ENCODE measurements at regions not wholly inside any gene's neighbourhood (a gene's known extent, or its start where the extent isn't known, plus 50 kb on each side); places are given as distances from the start of the nearest gene placed in this dataset.

GRCh38 chr1:79131626-79132025 is 125.1 kb upstream of the ADGRL4 start:
- no peak overlapping the region for H4K8ac ChIP-seq (ENCODE audit: extremely low read depth, insufficient read depth, low read length)
- H3K9ac ChIP-seq (replicated peaks in 1 of 4; ENCODE audit: extremely low read depth in 1 of 4, low read depth in 3 of 4, low read length in 3 of 4): no peak overlapping the region
- no peak overlapping the region for H2BK20ac ChIP-seq (ENCODE audit: low read length)
- no peak overlapping the region for H3K4ac ChIP-seq (replicated peaks; ENCODE audit: insufficient read length, low read depth, low read length)
- H3K18ac ChIP-seq (ENCODE audit: extremely low read depth, low read length): no peak overlapping the region
- no peaks in the 10 kb centered on the region for H3K23me2 ChIP-seq (ENCODE audit: low read depth, low read length)
- no peak overlapping the region for H2AK5ac ChIP-seq (ENCODE audit: low read depth, low read length)
- no peak overlapping the region for H2BK15ac ChIP-seq (ENCODE audit: low read length)
- no peaks in the 10 kb centered on the region for H4K20me1 ChIP-seq (replicated peaks in 1 of 2; ENCODE audit: control insufficient read depth in 1 of 2, insufficient read depth in 2 of 2, low read length in 2 of 2)
- ChIA-PET POLR2A (ENCODE audit: partially characterized antibody) (no interaction called here), CTCF (ENCODE audit: partially characterized antibody) (interaction anchor here (0.6 kb wide), 1 partner anchor 23 kb away, joined by 3 read pairs; no protein-coding TSS in a partner anchor)
- no peak overlapping the region for H2BK12ac ChIP-seq (ENCODE audit: low read depth, low read length)
- no peak overlapping the region for H4K91ac ChIP-seq (replicated peaks; ENCODE audit: insufficient read length, low read length)
- no peak overlapping the region for H3K14ac ChIP-seq (ENCODE audit: insufficient read length)
- H3K23ac ChIP-seq (ENCODE audit: insufficient read length): no peak overlapping the region
- H3K9me3 ChIP-seq (ENCODE audit: insufficient read depth in 2 of 2, low read depth in 1 of 2, low read length in 1 of 2): peaks cover 0 to under 1% of the 10 kb centered on the region in 2 experiments; a peak in 1 of 4 replicates
- no peak overlapping the region for H2AFZ ChIP-seq (ENCODE audit: low read length)
- 78% methylated on average over 3 of the region's 3 CpGs; no CpG with 5 or more reads in 1 of the 2 experiments for WGBS, 2 experiments (ENCODE audit: extremely low coverage in 1 of 2, insufficient coverage in 1 of 2, insufficient read length in 1 of 2, insufficient replicate concordance in 2 of 2, low coverage in 1 of 2, low lambda C conversion rate in 2 of 2, missing lambda C conversion rate in 1 of 2)
- no peak overlapping the region for H2BK120ac ChIP-seq (replicated peaks; ENCODE audit: low read depth, low read length)
- H3K27me3 ChIP-seq (replicated peaks in 1 of 4; ENCODE audit: control insufficient read depth in 3 of 4, extremely low read depth in 1 of 4, insufficient read depth in 3 of 4, low read length in 3 of 4): no peaks in the 10 kb centered on the region
- no peak for FAIRE-seq
- H4K5ac ChIP-seq (ENCODE audit: insufficient read length, low read depth, low read length): no peak overlapping the region
- no peak overlapping the region for H3K56ac ChIP-seq (replicated peaks; ENCODE audit: insufficient read length, low read depth, low read length)
- no peak overlapping the region for H3K4me3 ChIP-seq (ENCODE audit: extremely low read depth in 1 of 4, insufficient read depth in 2 of 4, low read depth in 3 of 4, low read length in 4 of 4)
- no peaks in the 10 kb centered on the region for H3K79me2 ChIP-seq (ENCODE audit: control insufficient read depth in 1 of 2, insufficient read depth in 2 of 2, low read length in 2 of 2)
- H3K27ac ChIP-seq (ENCODE audit: low read depth, low read length): no peak overlapping the region
- H3K36me3 ChIP-seq (ENCODE audit: control insufficient read depth in 2 of 4, insufficient read depth in 4 of 4, low read length in 3 of 4): no peaks in the 10 kb centered on the region
- H3K4me2 ChIP-seq (ENCODE audit: insufficient read depth in 1 of 2, low read depth in 2 of 2, low read length in 2 of 2): no peak overlapping the region
- no peaks in the 10 kb centered on the region for H3K4me1 ChIP-seq (replicated peaks in 1 of 4; ENCODE audit: control insufficient read depth in 3 of 4, insufficient read depth in 4 of 4, low read length in 3 of 4)
- no peak overlapping the region for H2BK5ac ChIP-seq (ENCODE audit: low read depth, low read length)
- H3K79me1 ChIP-seq (ENCODE audit: low read depth, low read length): no peaks in the 10 kb centered on the region
- DNase-seq (ENCODE audit: low read depth in 1 of 2, low spot score in 2 of 2): no peak
- TF ChIP-seq KDM4A (IDR thresholded peaks at IDR 0.05; ENCODE audit: low read depth, low read length, severe bottlenecking) (no peak), CHD2 (IDR thresholded peaks at IDR 0.05; ENCODE audit: low read length) (no peak), SIX5 (IDR thresholded peaks at IDR 0.05; ENCODE audit: low read depth, low read length) (no peak), SP1 (IDR thresholded peaks at IDR 0.05; ENCODE audit: low read depth, low read length) (no peak), RNF2 (IDR thresholded peaks at IDR 0.05; ENCODE audit: borderline replicate concordance, low read depth, low read length, missing control alignments, poor library complexity, severe bottlenecking) (no peak), PHF8 (conservative IDR thresholded peaks at IDR 0.05; ENCODE audit: low read depth, low read length) (no peak), E2F6 (IDR thresholded peaks at IDR 0.05) (no peak), CHD1 (IDR thresholded peaks at IDR 0.05; ENCODE audit: low read depth, low read length) (no peak), KDM1A (IDR thresholded peaks at IDR 0.05; ENCODE audit: borderline replicate concordance, low read length) (no peak), MAFK (IDR thresholded peaks at IDR 0.05; ENCODE audit: low read depth, low read length) (no peak), CBX8 (IDR thresholded peaks at IDR 0.05; ENCODE audit: borderline replicate concordance, low read depth, low read length) (no peak), GABPA (IDR thresholded peaks at IDR 0.05; ENCODE audit: borderline replicate concordance, insufficient read depth, low read length) (no peak), TBP (IDR thresholded peaks at IDR 0.05; ENCODE audit: low read depth, low read length) (no peak)

Data from H1 (cell line).